ENCODE measurements at regions not wholly inside any gene's neighbourhood (a gene's known extent, or its start where the extent isn't known, plus 50 kb on each side); places are given as distances from the start of the nearest gene placed in this dataset.
"Not testable (repeated sequence)": the region's sequence is repeated elsewhere in the genome, so short reads cannot be mapped to it uniquely, and the experiment has no call there.

- Histone ChIP-seq H3K27me3 (no peaks in the 10 kb centered on the region), H3K4me1 (no peaks in the 10 kb centered on the region), H3K36me3 (no peaks in the 10 kb centered on the region), H3K27ac (no peak overlapping the region), H3K9me3 (no peaks in the 10 kb centered on the region), H3K4me3 (replicated peaks in 1 of 3) (no peak overlapping the region)
- no peak for DNase-seq
- WGBS, 2 donors, result 91 to 92% methylated on average over 4 of the region's 4 CpGs
- TF ChIP-seq CTCF (IDR thresholded peaks at IDR 0.05) (no peak), POLR2A (IDR thresholded peaks at IDR 0.05) (no peak)
- intact Hi-C loops (cut with DNase I), result no loop called here
These were observed 1312.5 kb downstream of the DSC3 start for GRCh38 chr18:29730073-29730472.

- Histone ChIP-seq H3K4me1 (no peaks in the 10 kb centered on the region), H3K9me3 (no peaks in the 10 kb centered on the region), H3K27me3 (no peaks in the 10 kb centered on the region), H3K27ac (no peak overlapping the region), H3K4me3 (replicated peaks in 1 of 3) (no peak overlapping the region), H3K36me3 (no peaks in the 10 kb centered on the region)
- WGBS, 2 donors, result 28 to 34% methylated on average over 2 of the region's 2 CpGs
- no peak for DNase-seq
- TF ChIP-seq CTCF (IDR thresholded peaks at IDR 0.05) (no peak), POLR2A (IDR thresholded peaks at IDR 0.05) (no peak)
- intact Hi-C loops (cut with DNase I), result no loop called here
These were observed 1315.9 kb downstream of the DSC3 start for GRCh38 chr18:29726646-29727045.

- DNase-seq, result not testable (repeated sequence)
These were observed 1319.1 kb downstream of the DSC3 start for GRCh38 chr18:29723486-29723885.

GRCh38 chr18:29715960-29716359 is 1326.6 kb downstream of the DSC3 start:
- H3K4me1 ChIP-seq; H3K9me3 ChIP-seq; H3K4me3 ChIP-seq (replicated peaks in 1 of 3); DNase-seq; intact Hi-C loops (cut with DNase I); H3K27ac ChIP-seq; H3K27me3 ChIP-seq; H3K36me3 ChIP-seq: not testable (repeated sequence)
- WGBS, 2 donors, result 87 to 94% methylated on average over 8 of the region's 8 CpGs

More at GRCh38 chr18:29723486-29723885, 1319.1 kb downstream of the DSC3 start:
- 98% methylated on average over 16 of the region's 21 CpGs; no CpG with 5 or more reads in 1 of the 2 donors for WGBS, 2 donors
- H3K27me3 ChIP-seq; H3K4me3 ChIP-seq (replicated peaks in 1 of 3); H3K27ac ChIP-seq; intact Hi-C loops (cut with DNase I); H3K9me3 ChIP-seq; H3K4me1 ChIP-seq; H3K36me3 ChIP-seq: not testable (repeated sequence)

GRCh38 chr18:29712785-29713184 is 1329.8 kb downstream of the DSC3 start:
- Histone ChIP-seq H3K27ac (no peak overlapping the region), H3K27me3 (no peaks in the 10 kb centered on the region), H3K36me3 (no peaks in the 10 kb centered on the region), H3K9me3 (no peaks in the 10 kb centered on the region), H3K4me3 (replicated peaks in 1 of 3) (no peak overlapping the region), H3K4me1 (no peaks in the 10 kb centered on the region)
- 67 to 68% methylated on average over 5 of the region's 5 CpGs for WGBS, 2 donors
- no peak for TF ChIP-seq CTCF (IDR thresholded peaks at IDR 0.05)
- TF ChIP-seq POLR2A (IDR thresholded peaks at IDR 0.05), result no peak
- intact Hi-C loops (cut with DNase I), result no loop called here
- peak in 1 of 2 donors; percentile 11 for DNase-seq

GRCh38 chr18:29711932-29712331 is 1330.6 kb downstream of the DSC3 start:
- intact Hi-C loops (cut with DNase I), result no loop called here
- H3K27me3 ChIP-seq, result no peaks in the 10 kb centered on the region
- no peak overlapping the region for H3K4me3 ChIP-seq (replicated peaks in 1 of 3)
- H3K36me3 ChIP-seq, result no peaks in the 10 kb centered on the region
- H3K9me3 ChIP-seq, result no peaks in the 10 kb centered on the region
- WGBS, 2 donors, result 76 to 89% methylated on average over 8 of the region's 8 CpGs
- no peak for TF ChIP-seq POLR2A (IDR thresholded peaks at IDR 0.05)
- no peak for TF ChIP-seq CTCF (IDR thresholded peaks at IDR 0.05)
- no peak for DNase-seq
- H3K4me1 ChIP-seq, result no peaks in the 10 kb centered on the region
- H3K27ac ChIP-seq, result no peak overlapping the region
